NCI-H510A treated with DMSO at 0.1 percent for 48 hours (cell line): ENCODE measurements at regions not wholly inside any gene's neighbourhood (a gene's known extent, or its start where the extent isn't known, plus 50 kb on each side); places are given as distances from the start of the nearest gene placed in this dataset.

Experiments
- DNase-seq: peaks from one replicate; lab custom pipeline; 2025; lab: John Stamatoyannopoulos, UW

GRCh38 chr12:97093187-97093683, 186.2 kb downstream of the NEDD1 start:
- no peak for DNase-seq

GRCh38 chr12:97097734-97098133, 190.7 kb downstream of the NEDD1 start:
- DNase-seq = no peak

GRCh38 chr12:97109441-97109840, 202.4 kb downstream of the NEDD1 start:
- no peak for DNase-seq

GRCh38 chr12:97112136-97112535, 205.1 kb downstream of the NEDD1 start:
- no peak for DNase-seq

- no peak for DNase-seq
These were observed 211.8 kb downstream of the NEDD1 start for GRCh38 chr12:97118796-97119375.

- DNase-seq = no peak
These were observed 220.0 kb downstream of the NEDD1 start for GRCh38 chr12:97127061-97127460.

GRCh38 chr12:97131220-97131981, 224.3 kb downstream of the NEDD1 start:
- DNase-seq = no peak

- DNase-seq = no peak
These were observed 225.2 kb downstream of the NEDD1 start for GRCh38 chr12:97132270-97132669.

- no peak for DNase-seq
These were observed 227.4 kb downstream of the NEDD1 start for GRCh38 chr12:97134495-97134894.

GRCh38 chr12:97140355-97140754, 233.3 kb downstream of the NEDD1 start:
- no peak for DNase-seq

GRCh38 chr12:97142737-97143410, 235.8 kb downstream of the NEDD1 start:
- DNase-seq = no peak

GRCh38 chr12:97148941-97149559, 242.0 kb downstream of the NEDD1 start:
- DNase-seq = no peak

- no peak for DNase-seq
These were observed 244.4 kb downstream of the NEDD1 start for GRCh38 chr12:97151481-97151880.

- DNase-seq = no peak
These were observed 252.3 kb downstream of the NEDD1 start for GRCh38 chr12:97159377-97159776.

- no peak for DNase-seq
These were observed 253.2 kb downstream of the NEDD1 start for GRCh38 chr12:97160277-97160676.

GRCh38 chr12:97162173-97162572, 255.1 kb downstream of the NEDD1 start:
- DNase-seq = no peak

- DNase-seq = no peak
These were observed 257.9 kb downstream of the NEDD1 start for GRCh38 chr12:97164936-97165335.

GRCh38 chr12:97167598-97167997, 260.5 kb downstream of the NEDD1 start:
- no peak for DNase-seq

GRCh38 chr12:97168804-97169203, 261.7 kb downstream of the NEDD1 start:
- no peak for DNase-seq

GRCh38 chr12:97169889-97170567, 263.0 kb downstream of the NEDD1 start:
- DNase-seq = peak; percentile 16

- no peak for DNase-seq
These were observed 266.8 kb downstream of the NEDD1 start for GRCh38 chr12:97173688-97174410.
